Astrocyte of the spinal cord (primary cell): ENCODE measurements at regions not wholly inside any gene's neighbourhood (a gene's known extent, or its start where the extent isn't known, plus 50 kb on each side); places are given as distances from the start of the nearest gene placed in this dataset.
"Not testable (repeated sequence)": the region's sequence is repeated elsewhere in the genome, so short reads cannot be mapped to it uniquely, and the experiment has no call there.

Experiments used
- DNase-seq: peaks from one replicate; pipeline ENCODE4 v3.0.0; 2011; ENCODE audit warnings: low read depth, low spot score
- H3K4me3 ChIP-seq: 2 replicates; pipeline ENCODE4 v1.5.1; 2011; ENCODE audit warnings: low read depth, mild to moderate bottlenecking, low read length, moderate library complexity
- in situ Hi-C: cut with HindIII; loops from 2 replicates; pipeline ENCODE4 v1.10.0; 2017; ENCODE audit warnings: low sequenced_read_pairs
- TF ChIP-seq, protein P1 (sequence below): IDR thresholded peaks from 2 replicates; pipeline ENCODE4 v1.5.1; 2012; ENCODE audit warnings: low read depth, mild to moderate bottlenecking, low read length, inconsistent platforms

DNA sequence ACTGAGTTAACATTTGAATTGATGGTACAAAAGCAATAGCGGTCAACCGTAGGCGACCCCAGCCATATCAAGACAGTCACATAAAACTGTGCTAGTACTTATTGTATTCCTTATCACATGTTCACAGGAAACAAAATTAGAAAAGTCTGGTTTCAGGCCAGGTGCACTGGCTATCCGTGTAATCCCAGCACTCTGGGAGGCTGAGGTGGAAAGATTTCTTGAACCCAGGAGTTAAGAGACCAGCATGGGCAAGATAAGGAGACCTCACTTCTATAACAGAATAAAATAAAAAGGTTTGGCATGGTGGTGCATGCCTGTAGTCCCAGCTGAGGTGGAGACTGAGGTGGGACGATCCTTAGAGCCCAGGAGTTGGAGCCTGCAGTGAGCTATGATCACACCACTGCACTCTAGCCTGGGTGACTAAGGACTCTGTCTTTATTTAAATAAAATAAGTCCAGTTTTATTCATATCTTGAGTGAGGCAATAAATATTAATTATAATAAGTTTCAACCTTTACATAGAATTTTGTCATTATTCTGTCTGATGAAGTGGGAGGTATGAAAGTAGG lies 84.1 kb upstream of the RGPD4 start:
- no peak overlapping the region for H3K4me3 ChIP-seq
- no peak for DNase-seq
- TF ChIP-seq, protein P1, sequence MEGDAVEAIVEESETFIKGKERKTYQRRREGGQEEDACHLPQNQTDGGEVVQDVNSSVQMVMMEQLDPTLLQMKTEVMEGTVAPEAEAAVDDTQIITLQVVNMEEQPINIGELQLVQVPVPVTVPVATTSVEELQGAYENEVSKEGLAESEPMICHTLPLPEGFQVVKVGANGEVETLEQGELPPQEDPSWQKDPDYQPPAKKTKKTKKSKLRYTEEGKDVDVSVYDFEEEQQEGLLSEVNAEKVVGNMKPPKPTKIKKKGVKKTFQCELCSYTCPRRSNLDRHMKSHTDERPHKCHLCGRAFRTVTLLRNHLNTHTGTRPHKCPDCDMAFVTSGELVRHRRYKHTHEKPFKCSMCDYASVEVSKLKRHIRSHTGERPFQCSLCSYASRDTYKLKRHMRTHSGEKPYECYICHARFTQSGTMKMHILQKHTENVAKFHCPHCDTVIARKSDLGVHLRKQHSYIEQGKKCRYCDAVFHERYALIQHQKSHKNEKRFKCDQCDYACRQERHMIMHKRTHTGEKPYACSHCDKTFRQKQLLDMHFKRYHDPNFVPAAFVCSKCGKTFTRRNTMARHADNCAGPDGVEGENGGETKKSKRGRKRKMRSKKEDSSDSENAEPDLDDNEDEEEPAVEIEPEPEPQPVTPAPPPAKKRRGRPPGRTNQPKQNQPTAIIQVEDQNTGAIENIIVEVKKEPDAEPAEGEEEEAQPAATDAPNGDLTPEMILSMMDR: no peak
- in situ Hi-C loops: no loop called here

DNA sequence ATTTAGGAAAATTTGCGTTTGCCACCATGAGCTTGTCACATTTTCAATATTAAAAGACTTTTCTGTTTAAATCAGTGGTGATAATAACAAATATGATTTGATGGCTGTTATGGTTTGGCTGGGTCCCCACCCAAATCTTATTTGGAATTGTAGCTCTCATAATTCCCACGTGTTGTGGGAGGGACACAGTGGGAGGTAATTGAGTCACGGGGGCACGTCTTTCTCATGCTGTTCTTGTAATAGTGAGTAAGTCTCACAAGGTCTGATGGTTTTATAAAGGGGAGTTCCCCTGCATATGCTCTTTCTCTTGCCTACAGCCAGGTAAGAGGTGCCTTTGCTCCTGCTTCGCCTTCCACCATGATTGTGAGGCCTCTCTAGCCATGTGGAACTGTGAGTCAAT lies 83.4 kb upstream of the RGPD4 start:
- TF ChIP-seq, protein P1: no peak
- no peak overlapping the region for H3K4me3 ChIP-seq
- in situ Hi-C loops: no loop called here
- DNase-seq: no peak

DNA sequence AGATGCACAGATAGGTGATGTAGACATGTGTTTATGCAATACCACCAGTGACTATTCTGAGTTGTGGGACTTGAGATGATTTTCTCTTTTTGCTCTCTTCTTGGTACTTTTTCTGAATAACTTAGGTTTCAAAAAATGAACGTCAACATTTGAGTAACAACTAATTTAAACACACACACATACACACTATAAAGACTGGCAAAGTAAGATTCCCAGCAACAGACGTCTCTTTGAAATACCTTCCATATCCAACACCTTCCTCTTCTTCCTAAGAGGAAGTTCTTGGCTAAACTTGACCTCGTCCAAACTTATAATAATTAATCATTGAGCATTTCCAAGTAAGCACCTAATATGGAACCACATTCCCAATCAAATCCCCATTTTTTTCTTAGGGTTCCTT lies 81.6 kb upstream of the RGPD4 start:
- in situ Hi-C loops: no loop called here
- TF ChIP-seq, protein P1: no peak
- H3K4me3 ChIP-seq: no peak overlapping the region
- no peak for DNase-seq

DNA sequence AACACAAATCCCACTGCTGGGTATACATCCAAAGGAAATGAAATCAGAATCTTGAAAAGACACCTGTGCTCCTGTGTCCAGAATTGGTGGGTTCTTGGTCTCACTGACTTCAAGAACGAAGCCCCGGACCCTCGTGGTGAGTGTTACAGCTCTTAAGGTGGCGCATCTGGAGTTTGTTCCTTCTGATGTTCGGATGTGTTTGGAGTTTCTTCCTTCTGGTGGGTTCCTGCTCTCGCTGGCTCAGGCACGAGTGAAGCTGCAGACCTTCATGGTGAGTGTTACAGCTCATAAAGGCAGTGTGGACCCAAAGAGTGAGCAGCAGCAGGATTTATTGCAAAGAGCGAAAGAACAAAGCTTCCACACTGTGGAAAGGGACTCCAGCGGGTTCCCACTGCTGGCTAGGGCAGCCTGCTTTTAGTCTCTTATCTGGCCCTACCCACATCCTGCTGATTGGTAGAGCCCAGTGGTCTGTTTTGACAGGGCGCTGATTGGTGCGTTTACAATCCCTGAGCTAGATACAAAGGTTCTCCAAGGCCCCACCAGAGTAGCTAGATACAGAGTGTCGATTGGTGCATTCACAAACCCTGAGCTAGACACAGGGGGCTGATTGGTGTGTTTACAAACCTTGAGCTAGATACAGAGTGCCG lies 80.0 kb upstream of the RGPD4 start:
- DNase-seq, in situ Hi-C loops, H3K4me3 ChIP-seq: not testable (repeated sequence)

DNA sequence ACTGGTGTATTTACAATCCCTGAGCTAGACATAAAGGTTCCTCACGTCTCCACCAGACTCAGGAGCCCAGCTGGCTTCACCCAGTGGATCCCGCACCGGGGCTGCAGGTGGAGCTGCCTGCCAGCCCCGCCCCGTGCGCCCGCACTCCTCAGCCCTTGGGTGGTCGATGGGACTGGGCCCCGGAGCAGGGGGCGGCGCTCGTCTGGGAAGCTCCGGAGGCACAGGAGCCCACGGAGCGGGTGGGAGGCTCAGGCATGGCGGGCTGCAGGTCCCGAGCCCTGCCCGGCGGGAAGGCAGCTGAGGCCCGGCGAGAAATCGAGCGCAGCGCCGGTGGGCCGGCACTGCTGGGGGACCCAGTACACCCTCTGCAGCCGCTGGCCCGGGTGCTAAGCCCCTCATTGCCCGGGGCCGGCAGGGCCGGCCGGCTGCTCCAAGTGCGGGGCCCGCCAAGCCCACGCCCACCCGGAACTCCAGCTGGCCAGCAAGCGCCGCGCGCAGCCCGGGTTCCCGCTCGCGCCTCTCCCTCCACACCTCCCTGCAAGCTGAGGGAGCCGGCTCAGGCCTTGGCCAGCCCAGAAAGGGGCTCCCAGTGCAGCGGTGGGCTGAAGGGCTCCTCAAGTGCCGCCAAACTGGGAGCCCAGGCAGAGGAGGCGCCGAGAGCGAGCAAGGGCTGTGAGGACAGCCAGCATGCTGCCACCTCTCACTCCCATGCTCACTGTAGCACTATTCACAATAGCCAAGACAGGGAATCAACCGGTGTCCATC lies 79.3 kb upstream of the RGPD4 start:
- in situ Hi-C loops, DNase-seq: not testable (repeated sequence)

DNA sequence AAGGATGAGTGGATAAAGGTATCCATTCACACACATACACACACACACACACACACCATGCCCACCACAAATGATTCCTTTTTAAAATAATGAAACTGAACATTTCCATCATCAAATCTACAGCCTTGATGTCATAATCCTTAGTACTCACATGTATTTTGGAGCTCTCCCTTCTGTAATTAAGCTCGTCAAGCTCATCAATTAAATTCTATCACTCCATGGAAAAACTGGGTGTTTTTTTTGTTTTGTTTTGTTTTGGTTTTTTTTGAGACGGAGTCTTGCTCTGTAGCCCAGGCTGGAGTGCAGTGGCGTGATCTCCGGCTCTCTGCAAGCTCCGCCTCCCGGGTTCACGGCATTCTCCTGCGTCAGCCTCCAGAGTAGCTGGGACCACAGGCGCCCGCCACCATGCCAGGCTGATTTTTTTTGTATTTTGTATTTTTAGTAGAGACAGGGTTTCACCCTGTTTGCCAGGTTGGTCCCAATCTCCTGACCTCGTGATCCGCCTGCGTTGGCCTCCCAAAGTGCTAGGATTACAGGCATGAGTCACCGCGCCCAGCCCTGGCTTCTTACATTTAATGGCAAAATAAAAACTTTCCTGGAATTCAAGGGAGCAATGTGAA lies 78.6 kb upstream of the RGPD4 start:
- no peak for DNase-seq
- in situ Hi-C loops: no loop called here
- TF ChIP-seq, protein P1: no peak
- no peak overlapping the region for H3K4me3 ChIP-seq

More for the DNA sequence above, 79.3 kb upstream of the RGPD4 start:
- not testable (repeated sequence) for H3K4me3 ChIP-seq

DNA sequence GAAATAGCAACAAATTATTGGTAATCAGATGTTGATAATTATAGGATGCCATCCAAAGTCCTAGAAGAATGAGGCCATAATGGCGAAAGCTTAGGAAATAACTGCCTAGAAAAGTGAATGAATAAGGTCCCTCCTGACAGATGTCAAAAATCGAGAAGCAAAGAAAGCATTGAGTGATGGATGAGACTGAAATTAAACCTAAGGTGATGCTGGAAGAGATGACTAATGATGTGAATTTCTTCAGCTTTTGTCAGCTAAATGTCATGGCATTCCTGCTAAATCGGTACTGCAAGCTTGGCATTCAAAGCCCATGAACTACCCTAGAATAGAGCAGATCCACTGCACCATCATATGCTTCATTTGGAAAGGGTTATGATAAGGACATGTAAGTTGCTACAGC lies 74.8 kb upstream of the RGPD4 start:
- TF ChIP-seq, protein P1: no peak
- DNase-seq: no peak
- H3K4me3 ChIP-seq: no peak overlapping the region
- in situ Hi-C loops: no loop called here

DNA sequence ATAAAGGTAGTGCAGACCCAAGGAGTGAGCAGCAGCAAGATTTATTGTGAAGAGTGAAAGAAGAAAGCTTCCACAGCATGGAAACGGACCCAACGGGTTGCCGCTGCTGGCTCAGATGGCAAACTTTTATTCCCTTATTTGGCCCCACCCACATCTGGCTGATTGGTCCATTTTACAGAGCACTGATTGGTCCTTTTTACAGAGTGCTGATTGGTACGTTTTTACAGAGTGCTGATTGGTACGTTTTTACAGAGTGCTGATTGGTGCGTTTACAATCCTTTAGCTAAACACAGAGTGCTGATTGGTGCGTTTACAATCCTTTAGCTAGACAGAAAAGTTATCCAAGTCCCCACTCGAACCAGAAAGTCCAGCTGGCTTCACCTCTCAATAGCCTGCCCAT lies 72.9 kb upstream of the RGPD4 start:
- H3K4me3 ChIP-seq, in situ Hi-C loops, DNase-seq: not testable (repeated sequence)
